ENCODE measurements at regions not wholly inside any gene's neighbourhood (a gene's known extent, or its start where the extent isn't known, plus 50 kb on each side); places are given as distances from the start of the nearest gene placed in this dataset.

DNA sequence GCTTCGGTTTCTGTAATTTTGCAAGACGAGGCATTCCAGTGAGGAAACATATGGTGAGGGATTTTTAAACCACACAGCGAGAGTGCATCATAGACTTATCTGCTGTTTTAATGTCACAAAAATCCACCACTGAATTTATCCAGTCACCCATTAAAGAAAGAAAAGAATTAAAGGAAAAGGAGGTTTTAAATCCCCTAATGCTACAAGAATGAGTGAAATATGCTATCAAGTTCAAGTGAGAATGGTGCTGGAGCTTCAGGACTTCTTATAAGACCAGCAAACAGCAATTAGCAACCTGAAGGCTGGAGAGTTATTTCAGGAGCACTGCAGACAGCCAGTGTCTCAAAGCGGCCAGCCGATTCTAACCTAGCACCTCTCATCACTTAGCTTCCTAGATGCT, 439.1 kb upstream of the MGMT start:
- Mint-ChIP-seq H3K27me3 (ENCODE audit: low read depth, poor library complexity) (peaks cover 21% of the 10 kb centered on the region), H3K9me3 (no peaks in the 10 kb centered on the region), H3K36me3 (ENCODE audit: low read depth) (no peaks in the 10 kb centered on the region), H3K4me3 (no peak overlapping the region), H3K27ac (no peak overlapping the region), H3K4me1 (peaks cover 53% of the 10 kb centered on the region)
- TF ChIP-seq, protein P1, sequence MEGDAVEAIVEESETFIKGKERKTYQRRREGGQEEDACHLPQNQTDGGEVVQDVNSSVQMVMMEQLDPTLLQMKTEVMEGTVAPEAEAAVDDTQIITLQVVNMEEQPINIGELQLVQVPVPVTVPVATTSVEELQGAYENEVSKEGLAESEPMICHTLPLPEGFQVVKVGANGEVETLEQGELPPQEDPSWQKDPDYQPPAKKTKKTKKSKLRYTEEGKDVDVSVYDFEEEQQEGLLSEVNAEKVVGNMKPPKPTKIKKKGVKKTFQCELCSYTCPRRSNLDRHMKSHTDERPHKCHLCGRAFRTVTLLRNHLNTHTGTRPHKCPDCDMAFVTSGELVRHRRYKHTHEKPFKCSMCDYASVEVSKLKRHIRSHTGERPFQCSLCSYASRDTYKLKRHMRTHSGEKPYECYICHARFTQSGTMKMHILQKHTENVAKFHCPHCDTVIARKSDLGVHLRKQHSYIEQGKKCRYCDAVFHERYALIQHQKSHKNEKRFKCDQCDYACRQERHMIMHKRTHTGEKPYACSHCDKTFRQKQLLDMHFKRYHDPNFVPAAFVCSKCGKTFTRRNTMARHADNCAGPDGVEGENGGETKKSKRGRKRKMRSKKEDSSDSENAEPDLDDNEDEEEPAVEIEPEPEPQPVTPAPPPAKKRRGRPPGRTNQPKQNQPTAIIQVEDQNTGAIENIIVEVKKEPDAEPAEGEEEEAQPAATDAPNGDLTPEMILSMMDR (IDR thresholded peaks at IDR 0.05), result no peak
- DNase-seq, result no peak

DNA sequence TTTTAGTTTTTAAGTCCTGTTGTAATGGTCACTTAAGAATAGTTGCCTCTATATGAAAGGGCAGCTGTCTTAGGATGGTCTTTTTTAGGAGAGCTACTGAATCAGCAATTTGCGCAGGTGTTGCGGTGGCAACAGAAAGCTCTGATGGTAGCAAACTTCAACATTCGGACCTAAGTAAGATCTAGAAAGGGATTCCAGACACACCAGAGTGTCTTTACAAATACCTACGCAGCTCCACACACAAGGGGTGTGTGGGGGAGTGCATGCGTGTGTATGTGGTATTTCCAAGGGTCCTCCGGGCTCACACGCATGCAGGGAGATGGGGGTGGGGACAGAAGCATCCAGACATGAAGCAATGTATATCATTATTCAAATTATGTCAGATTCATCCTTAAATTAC, 438.6 kb upstream of the MGMT start:
- H3K27me3 Mint-ChIP-seq (ENCODE audit: low read depth, poor library complexity), result peaks cover 23% of the 10 kb centered on the region
- H3K4me3 Mint-ChIP-seq, result no peak overlapping the region
- H3K27ac Mint-ChIP-seq, result no peak overlapping the region

DNA sequence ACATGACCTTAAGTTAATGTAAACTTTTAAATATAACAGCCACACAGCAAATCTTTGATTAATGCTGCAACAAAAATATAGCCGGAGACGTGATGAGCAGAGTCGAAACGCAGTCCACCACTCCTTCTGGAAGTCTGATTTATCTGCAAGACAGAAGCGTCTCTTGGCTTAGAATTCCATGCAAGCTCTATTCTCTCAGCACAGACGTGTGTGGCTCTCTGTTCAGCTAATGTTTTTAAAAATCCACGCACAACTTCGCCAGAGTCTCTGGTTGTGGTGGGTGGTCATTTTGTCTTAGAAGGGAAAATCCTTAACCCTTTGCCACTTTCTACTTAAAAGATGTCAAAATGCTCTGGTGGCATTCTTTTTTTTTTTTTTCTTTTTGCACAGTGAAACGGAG, 438.0 kb upstream of the MGMT start:
- H3K4me3 Mint-ChIP-seq, result no peak overlapping the region
- peaks cover 23% of the 10 kb centered on the region for H3K27me3 Mint-ChIP-seq (ENCODE audit: low read depth, poor library complexity)
- TF ChIP-seq, protein P1 (IDR thresholded peaks at IDR 0.05), result no peak
- no peak overlapping the region for H3K27ac Mint-ChIP-seq
- no peak for DNase-seq
- H3K36me3 Mint-ChIP-seq (ENCODE audit: low read depth), result no peaks in the 10 kb centered on the region
- H3K4me1 Mint-ChIP-seq, result peaks cover 53% of the 10 kb centered on the region
- H3K9me3 Mint-ChIP-seq, result no peaks in the 10 kb centered on the region

More for the DNA sequence above, 438.6 kb upstream of the MGMT start:
- Mint-ChIP-seq H3K4me1 (peaks cover 53% of the 10 kb centered on the region), H3K9me3 (no peaks in the 10 kb centered on the region), H3K36me3 (ENCODE audit: low read depth) (no peaks in the 10 kb centered on the region)
- DNase-seq, result no peak
- TF ChIP-seq, protein P1 (IDR thresholded peaks at IDR 0.05), result no peak

DNA sequence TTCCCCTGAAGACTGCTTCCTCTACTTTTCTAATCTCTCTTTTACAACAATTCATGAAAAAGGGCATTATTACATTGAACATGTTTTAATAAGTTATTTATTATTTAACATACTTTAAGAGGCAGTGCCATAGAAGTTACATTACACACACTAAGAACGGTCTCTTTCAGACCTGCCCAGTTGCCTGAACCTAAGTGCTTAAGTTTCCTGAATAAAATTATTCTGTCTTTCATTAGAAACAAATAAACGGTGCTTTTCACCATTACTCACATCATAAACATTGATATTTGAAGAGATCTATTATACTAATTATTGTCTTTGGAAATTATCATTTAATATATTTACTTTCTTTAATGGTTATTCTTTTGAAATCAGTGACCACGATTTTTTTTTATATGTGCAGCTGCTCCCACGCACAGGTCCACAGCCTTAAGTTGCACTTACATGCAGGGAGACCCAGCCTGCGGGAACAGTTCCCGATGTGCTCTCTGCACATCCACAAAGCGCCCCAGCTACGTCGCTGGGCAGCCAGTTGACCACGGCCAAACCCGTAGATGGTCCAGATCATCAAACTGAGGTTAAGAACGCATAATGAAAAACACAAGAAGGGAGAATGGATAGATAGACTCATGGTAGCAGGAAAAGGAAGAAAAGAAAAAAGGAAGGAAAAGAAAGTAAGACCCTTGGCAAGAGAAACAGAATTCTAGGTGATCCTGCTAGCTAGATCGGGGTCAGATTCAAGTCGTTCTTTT, 437.0 kb upstream of the MGMT start:
- no peak for DNase-seq
- no peaks in the 10 kb centered on the region for H3K36me3 Mint-ChIP-seq (ENCODE audit: low read depth)
- peaks cover 23% of the 10 kb centered on the region for H3K27me3 Mint-ChIP-seq (ENCODE audit: low read depth, poor library complexity)
- H3K4me3 Mint-ChIP-seq, result no peak overlapping the region
- TF ChIP-seq, protein P1 (IDR thresholded peaks at IDR 0.05), result no peak
- H3K4me1 Mint-ChIP-seq, result peaks cover 52% of the 10 kb centered on the region
- H3K9me3 Mint-ChIP-seq, result no peaks in the 10 kb centered on the region
- H3K27ac Mint-ChIP-seq, result no peak overlapping the region

DNA sequence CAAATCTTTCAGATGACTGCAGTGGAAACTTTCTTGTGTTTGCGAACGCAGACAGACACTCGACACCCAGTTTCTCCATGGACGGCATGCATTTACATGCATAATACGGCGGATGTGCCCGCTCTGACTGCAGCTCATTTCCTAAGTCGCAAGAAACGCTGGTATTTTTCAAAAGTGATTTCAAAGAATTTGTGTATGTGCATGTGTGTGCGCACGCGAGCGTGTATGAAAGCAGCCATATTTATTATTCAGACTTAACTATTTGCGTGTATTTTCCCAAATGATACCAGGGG, 436.5 kb upstream of the MGMT start:
- TF ChIP-seq, protein P1 (IDR thresholded peaks at IDR 0.05), result no peak
- H3K4me3 Mint-ChIP-seq, result no peak overlapping the region
- H3K27me3 Mint-ChIP-seq (ENCODE audit: low read depth, poor library complexity), result peaks cover 23% of the 10 kb centered on the region
- H3K36me3 Mint-ChIP-seq (ENCODE audit: low read depth), result no peaks in the 10 kb centered on the region
- no peaks in the 10 kb centered on the region for H3K9me3 Mint-ChIP-seq
- H3K27ac Mint-ChIP-seq, result no peak overlapping the region
- H3K4me1 Mint-ChIP-seq, result peaks cover 55% of the 10 kb centered on the region
- no peak for DNase-seq
